ENCODE measurements at regions not wholly inside any gene's neighbourhood (a gene's known extent, or its start where the extent isn't known, plus 50 kb on each side); places are given as distances from the start of the nearest gene placed in this dataset.

GRCh38 chr9:108419379-108419778 lies 436.4 kb downstream of the ACTL7B start:
- H3K27me3 ChIP-seq (ENCODE audit: insufficient read depth, low read depth), result no peaks in the 10 kb centered on the region
- H3K9ac ChIP-seq, result no peak overlapping the region
- no peaks in the 10 kb centered on the region for H3K4me1 ChIP-seq (ENCODE audit: low read depth, poor library complexity, severe bottlenecking)
- no peak for TF ChIP-seq CTCF (conservative IDR thresholded peaks at IDR 0.05; ENCODE audit: low read depth, low read length)
- H3K79me2 ChIP-seq (ENCODE audit: insufficient read depth, low read depth), result no peaks in the 10 kb centered on the region
- no peaks in the 10 kb centered on the region for H3K36me3 ChIP-seq (ENCODE audit: insufficient read depth)
- no peak overlapping the region for H2AFZ ChIP-seq (ENCODE audit: low read depth)
- H3K27ac ChIP-seq, result no peak overlapping the region
- no peaks in the 10 kb centered on the region for H4K20me1 ChIP-seq (ENCODE audit: insufficient read depth)
- no peak overlapping the region for H3K4me2 ChIP-seq
- H3K4me3 ChIP-seq (IDR thresholded peaks at IDR 0.05; ENCODE audit: insufficient read depth, low read depth, low read length), result no peak overlapping the region

- Histone ChIP-seq H3K9ac (no peak overlapping the region), H4K20me1 (ENCODE audit: insufficient read depth) (no peaks in the 10 kb centered on the region), H3K4me1 (ENCODE audit: low read depth, poor library complexity, severe bottlenecking) (no peaks in the 10 kb centered on the region), H3K4me2 (no peak overlapping the region), H2AFZ (ENCODE audit: low read depth) (no peak overlapping the region), H3K27ac (no peak overlapping the region), H3K27me3 (ENCODE audit: insufficient read depth, low read depth) (no peaks in the 10 kb centered on the region), H3K36me3 (ENCODE audit: insufficient read depth) (no peaks in the 10 kb centered on the region), H3K4me3 (IDR thresholded peaks at IDR 0.05; ENCODE audit: insufficient read depth, low read depth, low read length) (no peak overlapping the region), H3K79me2 (ENCODE audit: insufficient read depth, low read depth) (no peaks in the 10 kb centered on the region)
- no peak for TF ChIP-seq CTCF (conservative IDR thresholded peaks at IDR 0.05; ENCODE audit: low read depth, low read length)
Measured at GRCh38 chr9:108417726-108418125, 438.1 kb downstream of the ACTL7B start.

- H3K27me3 ChIP-seq (ENCODE audit: insufficient read depth, low read depth), result no peaks in the 10 kb centered on the region
- H4K20me1 ChIP-seq (ENCODE audit: insufficient read depth), result no peaks in the 10 kb centered on the region
- H3K9ac ChIP-seq, result no peak overlapping the region
- H3K79me2 ChIP-seq (ENCODE audit: insufficient read depth, low read depth), result no peaks in the 10 kb centered on the region
- no peak for TF ChIP-seq CTCF (conservative IDR thresholded peaks at IDR 0.05; ENCODE audit: low read depth, low read length)
- no peaks in the 10 kb centered on the region for H3K4me1 ChIP-seq (ENCODE audit: low read depth, poor library complexity, severe bottlenecking)
- no peak overlapping the region for H3K27ac ChIP-seq
- H3K4me2 ChIP-seq, result no peak overlapping the region
- H3K36me3 ChIP-seq (ENCODE audit: insufficient read depth), result no peaks in the 10 kb centered on the region
- no peak overlapping the region for H2AFZ ChIP-seq (ENCODE audit: low read depth)
- no peak overlapping the region for H3K4me3 ChIP-seq (IDR thresholded peaks at IDR 0.05; ENCODE audit: insufficient read depth, low read depth, low read length)
Measured at GRCh38 chr9:108417312-108417711, 438.5 kb downstream of the ACTL7B start.

- Histone ChIP-seq H3K79me2 (ENCODE audit: insufficient read depth, low read depth) (no peaks in the 10 kb centered on the region), H3K27ac (no peak overlapping the region), H3K9ac (no peak overlapping the region), H3K36me3 (ENCODE audit: insufficient read depth) (no peaks in the 10 kb centered on the region), H3K4me2 (no peak overlapping the region), H4K20me1 (ENCODE audit: insufficient read depth) (no peaks in the 10 kb centered on the region), H2AFZ (ENCODE audit: low read depth) (no peak overlapping the region), H3K4me1 (ENCODE audit: low read depth, poor library complexity, severe bottlenecking) (no peaks in the 10 kb centered on the region), H3K4me3 (IDR thresholded peaks at IDR 0.05; ENCODE audit: insufficient read depth, low read depth, low read length) (no peak overlapping the region), H3K27me3 (ENCODE audit: insufficient read depth, low read depth) (no peaks in the 10 kb centered on the region)
- no peak for TF ChIP-seq CTCF (conservative IDR thresholded peaks at IDR 0.05; ENCODE audit: low read depth, low read length)
Measured at GRCh38 chr9:108416324-108416723, 439.5 kb downstream of the ACTL7B start.

- H3K9ac ChIP-seq, result no peak overlapping the region
- no peaks in the 10 kb centered on the region for H3K27me3 ChIP-seq (ENCODE audit: insufficient read depth, low read depth)
- no peak overlapping the region for H3K4me2 ChIP-seq
- TF ChIP-seq CTCF (conservative IDR thresholded peaks at IDR 0.05; ENCODE audit: low read depth, low read length), result no peak
- no peaks in the 10 kb centered on the region for H3K79me2 ChIP-seq (ENCODE audit: insufficient read depth, low read depth)
- H3K4me3 ChIP-seq (IDR thresholded peaks at IDR 0.05; ENCODE audit: insufficient read depth, low read depth, low read length), result no peak overlapping the region
- no peaks in the 10 kb centered on the region for H4K20me1 ChIP-seq (ENCODE audit: insufficient read depth)
- no peak overlapping the region for H3K27ac ChIP-seq
- no peak overlapping the region for H2AFZ ChIP-seq (ENCODE audit: low read depth)
- H3K4me1 ChIP-seq (ENCODE audit: low read depth, poor library complexity, severe bottlenecking), result no peaks in the 10 kb centered on the region
- H3K36me3 ChIP-seq (ENCODE audit: insufficient read depth), result no peaks in the 10 kb centered on the region
Measured at GRCh38 chr9:108413809-108414208, 442.0 kb downstream of the ACTL7B start.

All from KMS-11 (cell line).